ENCODE measurements at regions not wholly inside any gene's neighbourhood (a gene's known extent, or its start where the extent isn't known, plus 50 kb on each side); places are given as distances from the start of the nearest gene placed in this dataset.

GRCh38 chr5:100406640-100407039 lies 128.5 kb upstream of the FAM174A start:
- no peaks in the 10 kb centered on the region for H3K36me3 ChIP-seq (ENCODE audit: control insufficient read depth in 2 of 4, insufficient read depth in 4 of 4, low read length in 3 of 4)
- no peaks in the 10 kb centered on the region for H3K4me1 ChIP-seq (replicated peaks in 1 of 4; ENCODE audit: control insufficient read depth in 3 of 4, insufficient read depth in 4 of 4, low read length in 3 of 4)
- no peak overlapping the region for H3K4me3 ChIP-seq (ENCODE audit: extremely low read depth in 1 of 4, insufficient read depth in 2 of 4, low read depth in 3 of 4, low read length in 4 of 4)
- no peaks in the 10 kb centered on the region for H3K79me1 ChIP-seq (ENCODE audit: low read depth, low read length)
- no peak overlapping the region for H4K5ac ChIP-seq (ENCODE audit: insufficient read length, low read depth, low read length)
- no peak overlapping the region for H3K18ac ChIP-seq (ENCODE audit: extremely low read depth, low read length)
- no peaks in the 10 kb centered on the region for H3K9me3 ChIP-seq (ENCODE audit: insufficient read depth in 2 of 2, low read depth in 1 of 2, low read length in 1 of 2)
- H2AK5ac ChIP-seq (ENCODE audit: low read depth, low read length): no peak overlapping the region
- H2BK120ac ChIP-seq (replicated peaks; ENCODE audit: low read depth, low read length): no peak overlapping the region
- TF ChIP-seq KDM5A (IDR thresholded peaks at IDR 0.05; ENCODE audit: low read length) (no peak), GABPA (IDR thresholded peaks at IDR 0.05; ENCODE audit: borderline replicate concordance, insufficient read depth, low read length) (no peak), TBP (IDR thresholded peaks at IDR 0.05; ENCODE audit: low read depth, low read length) (no peak), RXRA (IDR thresholded peaks at IDR 0.05; ENCODE audit: insufficient read depth, low read depth, low read length) (no peak), SRF (IDR thresholded peaks at IDR 0.05; ENCODE audit: low read depth, low read length) (no peak), SUZ12 (IDR thresholded peaks at IDR 0.05; ENCODE audit: low read length) (no peak), POU5F1 (IDR thresholded peaks at IDR 0.05; ENCODE audit: low read depth, low read length) (no peak), ZNF274 (IDR thresholded peaks at IDR 0.05; ENCODE audit: borderline replicate concordance, extremely low read depth, low read length) (no peak), TCF12 (IDR thresholded peaks at IDR 0.05; ENCODE audit: low read depth, low read length) (no peak), SAP30 (IDR thresholded peaks at IDR 0.05; ENCODE audit: insufficient read depth, insufficient replicate concordance, low read length) (no peak), POLR2AphosphoS5 (IDR thresholded peaks at IDR 0.05; ENCODE audit: low read depth, low read length) (no peak), HDAC2 (IDR thresholded peaks at IDR 0.05; ENCODE audit: borderline replicate concordance in 1 of 2, low read depth in 2 of 2, low read length in 2 of 2) (no peak)
- no peak overlapping the region for H4K91ac ChIP-seq (replicated peaks; ENCODE audit: insufficient read length, low read length)
- H3K56ac ChIP-seq (replicated peaks; ENCODE audit: insufficient read length, low read depth, low read length): no peak overlapping the region
- FAIRE-seq: no peak
- ChIA-PET POLR2A (ENCODE audit: partially characterized antibody) (no interaction called here), CTCF (ENCODE audit: partially characterized antibody) (interaction anchor here (1.0 to 1.6 kb wide), 5 partner anchors 9 to 368 kb away, joined by 3 to 4 read pairs (median 4); no protein-coding TSS in a partner anchor)
- DNase-seq (ENCODE audit: low read depth in 1 of 2, low spot score in 2 of 2): no peak
- no peaks in the 10 kb centered on the region for H3K23me2 ChIP-seq (ENCODE audit: low read depth, low read length)
- H4K20me1 ChIP-seq (replicated peaks in 1 of 2; ENCODE audit: control insufficient read depth in 1 of 2, insufficient read depth in 2 of 2, low read length in 2 of 2): no peaks in the 10 kb centered on the region
- H2AFZ ChIP-seq (ENCODE audit: low read length): no peak overlapping the region
- no peak overlapping the region for H3K9ac ChIP-seq (replicated peaks in 1 of 4; ENCODE audit: extremely low read depth in 1 of 4, low read depth in 3 of 4, low read length in 3 of 4)
- H3K23ac ChIP-seq (ENCODE audit: insufficient read length): no peak overlapping the region
- H3K4me2 ChIP-seq (ENCODE audit: insufficient read depth in 1 of 2, low read depth in 2 of 2, low read length in 2 of 2): no peak overlapping the region
- no peak overlapping the region for H3K14ac ChIP-seq (ENCODE audit: insufficient read length)
- no peak overlapping the region for H2BK12ac ChIP-seq (ENCODE audit: low read depth, low read length)
- H2BK5ac ChIP-seq (ENCODE audit: low read depth, low read length): no peak overlapping the region
- no peak overlapping the region for H3K27ac ChIP-seq (ENCODE audit: low read depth, low read length)
- no peaks in the 10 kb centered on the region for H3K79me2 ChIP-seq (ENCODE audit: control insufficient read depth in 1 of 2, insufficient read depth in 2 of 2, low read length in 2 of 2)
- 87% methylated on average over 2 of the region's 2 CpGs; no CpG with 5 or more reads in 1 of the 2 experiments for WGBS, 2 experiments (ENCODE audit: extremely low coverage in 1 of 2, insufficient coverage in 1 of 2, insufficient read length in 1 of 2, insufficient replicate concordance in 2 of 2, low coverage in 1 of 2, low lambda C conversion rate in 2 of 2, missing lambda C conversion rate in 1 of 2)
- no peak overlapping the region for H2BK15ac ChIP-seq (ENCODE audit: low read length)
- no peak overlapping the region for H3K4ac ChIP-seq (replicated peaks; ENCODE audit: insufficient read length, low read depth, low read length)
- no peak overlapping the region for H4K8ac ChIP-seq (ENCODE audit: extremely low read depth, insufficient read depth, low read length)
- H2BK20ac ChIP-seq (ENCODE audit: low read length): no peak overlapping the region
- H3K27me3 ChIP-seq (replicated peaks in 1 of 4; ENCODE audit: control insufficient read depth in 3 of 4, extremely low read depth in 1 of 4, insufficient read depth in 3 of 4, low read length in 3 of 4): no peaks in the 10 kb centered on the region

Measured in H1 (cell line).